GM12891 (cell line): ENCODE measurements at regions not wholly inside any gene's neighbourhood (a gene's known extent, or its start where the extent isn't known, plus 50 kb on each side); places are given as distances from the start of the nearest gene placed in this dataset.
"Not testable (repeated sequence)": the region's sequence is repeated elsewhere in the genome, so short reads cannot be mapped to it uniquely, and the experiment has no call there.

ENCODE experiments used
- DNase-seq: peaks from one replicate; pipeline ENCODE4 v3.0.0; 2011; ENCODE audit warnings: low spot score; ENCODE audit not compliant: insufficient read length
- FAIRE-seq: peaks from 2 replicates; lab custom pipeline; 2011; peaks lifted over from hg19 to GRCh38; lab: Jason Lieb, UNC
- PAX5 ChIP-seq: IDR thresholded peaks from 2 replicates; pipeline ENCODE4 v1.6.1; 2011; ENCODE audit warnings: low read length, moderate library complexity, mild to moderate bottlenecking; ENCODE audit not compliant: insufficient read depth, severe bottlenecking
- POLR2A ChIP-seq: IDR thresholded peaks from 2 replicates; pipeline ENCODE4 v1.6.1; 2011; ENCODE audit warnings: low read depth, low read length, control low read depth
- POLR2AphosphoS5 ChIP-seq: IDR thresholded peaks from 2 replicates; pipeline ENCODE4 v1.6.1; 2011; ENCODE audit warnings: low read depth, low read length, control low read depth
- POU2F2 ChIP-seq: IDR thresholded peaks from 2 replicates; pipeline ENCODE4 v1.6.1; 2011; ENCODE audit warnings: low read depth, mild to moderate bottlenecking, control low read depth, low read length, moderate library complexity
- SPI1 ChIP-seq: IDR thresholded peaks from 2 replicates; pipeline ENCODE4 v1.6.1; 2011; ENCODE audit warnings: low read depth, low read length, control low read depth
- TAF1 ChIP-seq: IDR thresholded peaks from 2 replicates; pipeline ENCODE4 v1.6.1; 2011; ENCODE audit warnings: low read depth, low read length, control low read depth

DNA sequence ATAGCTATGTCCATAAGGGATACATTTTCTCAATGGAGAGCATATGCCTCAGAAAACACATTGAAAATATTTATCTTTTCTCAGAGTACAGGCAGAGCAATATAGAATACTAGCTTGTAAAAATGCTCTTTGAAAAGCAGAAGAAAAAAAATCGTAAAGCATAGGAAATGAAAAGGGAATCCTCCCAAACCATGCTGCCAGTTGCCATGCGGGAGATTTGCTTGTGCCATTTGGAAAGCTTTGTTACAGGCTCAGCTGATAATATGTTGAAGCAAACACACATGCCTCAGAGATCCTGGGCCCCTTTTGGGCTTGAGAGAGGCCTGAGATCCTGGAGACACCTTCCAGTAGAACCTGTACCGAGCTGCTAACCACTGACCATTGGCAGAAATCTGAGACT is 697.1 kb downstream of the BCL11A start:
- DNase-seq (no peak), FAIRE-seq (no peak)
- TF ChIP-seq SPI1 (no peak), POLR2A (no peak), PAX5 (no peak), POLR2AphosphoS5 (no peak), POU2F2 (no peak), TAF1 (no peak)

GRCh38 chr2:59853032-59853431 is 700.4 kb downstream of the BCL11A start:
- TF ChIP-seq PAX5 (no peak), POLR2A (no peak)
- no peak for FAIRE-seq
- no peak for DNase-seq

- no peak for FAIRE-seq
- TF ChIP-seq SPI1, result no peak
- TF ChIP-seq TAF1, result no peak
- TF ChIP-seq POLR2AphosphoS5, result no peak
- no peak for TF ChIP-seq POLR2A
- TF ChIP-seq POU2F2, result no peak
- TF ChIP-seq PAX5, result no peak
- DNase-seq, result no peak
Measured at GRCh38 chr2:59851836-59852475, 701.5 kb downstream of the BCL11A start.

- DNase-seq (no peak), FAIRE-seq (no peak)
- TF ChIP-seq POLR2AphosphoS5 (no peak), SPI1 (no peak), POLR2A (no peak), POU2F2 (no peak), TAF1 (no peak), PAX5 (no peak)
Measured at GRCh38 chr2:59850554-59850953, 702.9 kb downstream of the BCL11A start.

DNA sequence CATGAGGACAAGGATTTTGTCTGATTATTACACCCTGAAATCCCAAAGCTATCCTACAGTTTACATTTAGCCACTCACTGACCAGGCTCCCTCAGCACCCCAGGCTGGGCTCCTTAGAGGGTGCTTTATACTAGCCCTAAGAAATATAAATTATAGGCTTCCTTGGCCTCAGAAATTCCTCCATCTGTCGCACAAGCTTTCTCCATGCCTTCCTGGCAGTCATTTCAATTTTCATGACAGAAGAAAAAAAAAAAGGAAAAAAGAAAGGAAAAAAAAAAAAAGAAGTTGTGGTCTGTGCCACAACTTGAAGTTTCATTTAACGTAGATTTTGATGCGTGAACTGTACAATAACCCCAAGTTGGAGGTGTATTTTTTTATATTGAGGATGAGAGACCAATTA is 719.5 kb downstream of the BCL11A start:
- DNase-seq, result no peak
- TF ChIP-seq PAX5 (no peak), TAF1 (no peak)
- FAIRE-seq, result no peak

- DNase-seq (no peak), FAIRE-seq (no peak)
- TF ChIP-seq SPI1, result no peak
- no peak for TF ChIP-seq POLR2A
- TF ChIP-seq POLR2AphosphoS5, result no peak
- no peak for TF ChIP-seq TAF1
- TF ChIP-seq PAX5, result no peak
- TF ChIP-seq POU2F2, result no peak
Measured at GRCh38 chr2:59830601-59831000, 722.9 kb downstream of the BCL11A start.

DNA sequence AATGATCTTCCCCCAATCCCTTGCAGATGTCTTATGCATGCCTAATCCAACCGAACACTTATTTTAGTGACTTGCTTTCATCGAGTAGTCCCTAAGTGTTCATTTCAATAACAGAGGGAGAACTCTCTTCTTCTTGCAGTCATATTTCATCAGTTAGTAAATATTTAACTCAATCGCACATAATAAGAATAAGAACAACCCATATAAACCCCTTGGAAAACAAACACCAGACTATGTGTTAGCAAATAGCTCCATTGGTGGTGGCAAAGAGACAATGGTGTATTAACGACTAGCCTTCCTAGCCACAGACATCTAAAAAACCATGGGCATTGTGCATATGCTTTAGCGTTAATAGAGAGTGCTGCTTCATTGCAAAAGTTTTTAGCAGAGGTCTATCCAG is 725.8 kb downstream of the BCL11A start:
- DNase-seq (no peak), FAIRE-seq (no peak)
- TF ChIP-seq SPI1, result no peak
- TF ChIP-seq POLR2AphosphoS5, result no peak
- no peak for TF ChIP-seq POLR2A
- TF ChIP-seq TAF1, result no peak
- no peak for TF ChIP-seq POU2F2
- TF ChIP-seq PAX5, result no peak

DNA sequence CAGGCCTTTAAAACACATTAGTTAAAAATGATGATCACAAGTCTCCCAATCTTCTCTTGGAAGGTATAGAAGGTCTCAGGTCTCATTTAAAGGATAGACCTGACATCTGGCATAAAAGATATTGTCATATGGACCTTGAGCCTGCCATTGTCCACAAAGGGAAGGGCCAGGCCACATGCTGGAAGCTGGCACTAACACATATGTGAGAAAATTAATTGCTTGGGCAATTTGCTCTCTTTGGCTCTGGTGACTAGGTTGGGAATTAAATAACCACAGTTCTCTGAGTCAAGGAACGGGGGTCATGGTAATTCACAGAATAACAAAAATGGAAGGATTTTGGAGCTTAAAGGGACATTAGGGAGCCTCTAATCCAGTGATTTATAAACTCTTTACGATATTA is 727.3 kb downstream of the BCL11A start:
- FAIRE-seq (no peak), DNase-seq (no peak)
- no peak for TF ChIP-seq PAX5
- TF ChIP-seq TAF1, result no peak
- TF ChIP-seq POLR2AphosphoS5, result no peak
- TF ChIP-seq POLR2A, result no peak
- TF ChIP-seq SPI1, result no peak
- no peak for TF ChIP-seq POU2F2

DNA sequence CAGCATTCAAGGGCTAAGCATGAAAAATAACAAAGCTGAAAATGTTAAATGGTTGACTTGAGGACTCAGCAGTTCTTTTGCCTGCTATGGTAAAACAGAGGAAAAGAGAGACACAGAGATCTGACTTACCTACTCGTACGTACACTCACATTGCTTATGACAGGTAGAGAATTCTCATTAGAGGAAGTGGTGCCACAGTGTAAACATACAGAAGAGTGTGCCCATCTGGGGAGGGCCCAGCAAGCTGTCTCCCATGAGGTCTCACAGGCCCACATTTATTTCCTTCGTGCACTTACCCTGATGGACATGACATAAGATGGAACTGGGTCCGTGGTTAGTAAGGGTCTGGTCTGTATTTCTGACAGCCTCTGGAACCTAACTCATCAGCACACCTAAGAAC is 729.1 kb downstream of the BCL11A start:
- TF ChIP-seq POU2F2 (no peak), POLR2A (no peak), POLR2AphosphoS5 (no peak), TAF1 (no peak), PAX5 (no peak), SPI1 (no peak)
- no peak for DNase-seq
- no peak for FAIRE-seq

- no peak for FAIRE-seq
- no peak for DNase-seq
- TF ChIP-seq PAX5 (no peak), TAF1 (no peak), POLR2A (no peak), POU2F2 (no peak), POLR2AphosphoS5 (no peak), SPI1 (no peak)
Measured at GRCh38 chr2:59816075-59816474, 737.4 kb downstream of the BCL11A start.

GRCh38 chr2:59810283-59810682 is 743.2 kb downstream of the BCL11A start:
- DNase-seq, FAIRE-seq: not testable (repeated sequence)
